ENCODE measurements at regions not wholly inside any gene's neighbourhood (a gene's known extent, or its start where the extent isn't known, plus 50 kb on each side); places are given as distances from the start of the nearest gene placed in this dataset.
"Not testable (repeated sequence)": the region's sequence is repeated elsewhere in the genome, so short reads cannot be mapped to it uniquely, and the experiment has no call there.

DNA sequence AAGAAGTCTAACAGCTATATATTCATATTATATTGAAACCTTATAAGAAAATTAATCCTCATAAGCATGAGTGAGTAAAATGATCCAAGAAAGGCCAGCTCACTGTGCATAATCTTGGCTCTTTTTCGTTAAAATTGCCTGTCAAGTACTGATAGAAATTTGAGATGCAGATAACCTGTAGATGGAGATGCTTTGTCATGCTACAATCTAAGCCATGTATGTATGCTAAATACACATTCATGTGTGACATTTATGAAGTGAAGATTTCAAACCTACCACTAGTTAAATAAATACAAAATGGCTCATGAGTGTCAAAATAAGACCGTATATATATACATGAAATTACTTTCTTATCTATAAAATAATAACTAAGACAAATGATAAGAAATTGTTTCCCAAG, 1491.5 kb upstream of the PRMT6 start:
- no peak overlapping the region for H3K27ac Mint-ChIP-seq
- no peak for DNase-seq
- H3K36me3 Mint-ChIP-seq (ENCODE audit: low read depth): no peaks in the 10 kb centered on the region
- peaks cover 4% of the 10 kb centered on the region for H3K9me3 Mint-ChIP-seq
- peaks cover 11% of the 10 kb centered on the region for H3K27me3 Mint-ChIP-seq (ENCODE audit: low read depth, poor library complexity)
- no peaks in the 10 kb centered on the region for H3K4me1 Mint-ChIP-seq
- no peak overlapping the region for H3K4me3 Mint-ChIP-seq
- TF ChIP-seq, protein P1, sequence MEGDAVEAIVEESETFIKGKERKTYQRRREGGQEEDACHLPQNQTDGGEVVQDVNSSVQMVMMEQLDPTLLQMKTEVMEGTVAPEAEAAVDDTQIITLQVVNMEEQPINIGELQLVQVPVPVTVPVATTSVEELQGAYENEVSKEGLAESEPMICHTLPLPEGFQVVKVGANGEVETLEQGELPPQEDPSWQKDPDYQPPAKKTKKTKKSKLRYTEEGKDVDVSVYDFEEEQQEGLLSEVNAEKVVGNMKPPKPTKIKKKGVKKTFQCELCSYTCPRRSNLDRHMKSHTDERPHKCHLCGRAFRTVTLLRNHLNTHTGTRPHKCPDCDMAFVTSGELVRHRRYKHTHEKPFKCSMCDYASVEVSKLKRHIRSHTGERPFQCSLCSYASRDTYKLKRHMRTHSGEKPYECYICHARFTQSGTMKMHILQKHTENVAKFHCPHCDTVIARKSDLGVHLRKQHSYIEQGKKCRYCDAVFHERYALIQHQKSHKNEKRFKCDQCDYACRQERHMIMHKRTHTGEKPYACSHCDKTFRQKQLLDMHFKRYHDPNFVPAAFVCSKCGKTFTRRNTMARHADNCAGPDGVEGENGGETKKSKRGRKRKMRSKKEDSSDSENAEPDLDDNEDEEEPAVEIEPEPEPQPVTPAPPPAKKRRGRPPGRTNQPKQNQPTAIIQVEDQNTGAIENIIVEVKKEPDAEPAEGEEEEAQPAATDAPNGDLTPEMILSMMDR (IDR thresholded peaks at IDR 0.05): no peak

DNA sequence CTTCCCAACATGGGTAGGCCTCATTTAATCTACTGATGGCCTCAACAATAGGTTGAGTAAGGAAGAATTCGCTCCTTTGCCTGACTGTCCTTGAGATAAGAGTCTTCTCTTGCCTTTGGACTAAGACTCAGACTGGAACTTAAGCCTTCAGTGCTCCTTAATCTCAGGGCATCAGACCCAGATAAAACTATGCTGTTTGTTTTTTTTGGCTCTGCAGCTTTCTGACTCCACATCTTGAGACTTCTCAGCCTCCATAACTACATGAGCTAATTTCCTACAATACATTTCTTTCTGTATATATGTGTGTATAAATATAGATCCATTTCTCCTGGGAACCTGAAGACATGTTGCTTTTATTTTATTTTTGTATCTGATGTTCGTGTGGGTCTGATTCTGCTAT, 1470.7 kb upstream of the PRMT6 start:
- Mint-ChIP-seq H3K27ac (no peak overlapping the region), H3K36me3 (ENCODE audit: low read depth) (no peaks in the 10 kb centered on the region), H3K4me3 (no peak overlapping the region), H3K9me3 (no peaks in the 10 kb centered on the region), H3K27me3 (ENCODE audit: low read depth, poor library complexity) (peaks cover 4% of the 10 kb centered on the region), H3K4me1 (no peaks in the 10 kb centered on the region)
- no peak for DNase-seq
- TF ChIP-seq, protein P1 (IDR thresholded peaks at IDR 0.05): no peak

DNA sequence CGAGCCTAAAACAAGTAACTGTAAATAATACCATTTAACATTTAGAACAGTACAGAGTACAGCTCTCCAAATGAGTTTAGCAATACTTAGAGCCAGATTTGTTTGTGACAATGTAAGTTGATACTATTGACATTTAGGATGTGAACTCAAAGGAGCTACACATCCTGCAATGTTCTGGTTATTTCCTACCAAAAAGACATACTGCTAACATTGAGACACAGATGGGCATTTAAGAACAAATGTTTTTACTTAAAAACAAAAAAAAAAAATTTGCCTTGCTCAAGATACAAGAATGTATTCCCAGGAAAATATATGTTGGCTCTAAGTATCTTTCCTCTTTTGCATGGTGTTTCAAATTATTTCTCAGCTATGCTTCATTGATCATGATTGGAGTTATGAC, 1464.8 kb upstream of the PRMT6 start:
- H3K4me1 Mint-ChIP-seq: no peaks in the 10 kb centered on the region
- no peak overlapping the region for H3K4me3 Mint-ChIP-seq
- H3K27ac Mint-ChIP-seq: no peak overlapping the region
- no peak for DNase-seq
- H3K9me3 Mint-ChIP-seq: peaks cover 8% of the 10 kb centered on the region
- H3K27me3 Mint-ChIP-seq (ENCODE audit: low read depth, poor library complexity): no peaks in the 10 kb centered on the region
- H3K36me3 Mint-ChIP-seq (ENCODE audit: low read depth): no peaks in the 10 kb centered on the region
- TF ChIP-seq, protein P1 (IDR thresholded peaks at IDR 0.05): no peak

DNA sequence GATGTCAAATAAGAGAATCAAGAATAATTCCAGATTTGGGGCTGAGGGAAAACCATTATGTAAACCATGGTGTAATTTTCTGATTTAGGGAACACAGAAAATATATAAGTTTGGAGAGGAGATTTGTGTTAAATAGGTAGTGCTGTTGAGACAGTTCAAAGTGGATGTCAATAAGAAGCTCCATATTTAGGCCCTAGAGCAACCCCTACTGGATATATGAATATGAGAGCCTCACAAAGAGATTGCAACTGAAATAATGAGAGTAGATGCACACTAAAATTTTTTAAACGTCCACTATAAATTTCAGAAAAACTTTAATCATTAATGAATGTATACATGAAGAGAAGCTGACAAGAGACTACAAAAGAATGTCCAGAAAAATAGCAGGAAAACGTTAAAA, 1447.8 kb upstream of the PRMT6 start:
- H3K4me3 Mint-ChIP-seq: no peak overlapping the region

DNA sequence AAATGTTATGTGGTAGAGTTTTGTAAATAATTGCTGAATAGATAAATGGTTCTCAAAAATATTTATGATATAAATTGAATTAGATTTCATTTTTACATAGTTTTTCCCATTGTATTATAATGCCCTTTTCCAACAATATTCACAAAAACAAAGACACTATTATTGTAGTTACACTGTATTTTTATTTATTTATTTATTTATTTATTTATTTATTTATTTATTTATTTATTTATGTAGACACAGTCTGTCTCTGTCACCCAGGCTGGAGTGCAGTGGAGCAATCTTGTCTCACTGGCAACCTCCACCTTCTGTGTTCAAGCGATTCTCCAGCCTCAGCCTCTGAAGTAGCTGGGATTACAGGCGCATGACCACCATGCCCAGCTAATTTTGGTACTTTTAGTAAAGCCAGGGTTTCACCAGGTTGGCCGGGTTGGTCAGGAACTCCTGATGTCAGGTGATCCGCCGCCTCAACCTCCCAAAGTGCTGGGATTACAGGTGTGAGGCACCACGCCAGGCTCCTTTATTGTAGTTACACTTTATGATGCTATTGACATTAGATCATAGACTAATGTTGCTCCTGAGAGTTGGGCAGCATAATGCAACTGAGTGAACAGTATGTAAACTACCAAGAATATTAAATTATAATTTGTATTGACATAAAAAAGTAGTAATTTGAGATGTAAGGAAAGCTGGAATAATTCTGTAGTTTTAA, 1430.0 kb upstream of the PRMT6 start:
- Mint-ChIP-seq H3K9me3 (peaks cover 7% of the 10 kb centered on the region), H3K36me3 (ENCODE audit: low read depth) (no peaks in the 10 kb centered on the region), H3K27me3 (ENCODE audit: low read depth, poor library complexity) (no peaks in the 10 kb centered on the region), H3K27ac (no peak overlapping the region), H3K4me3 (no peak overlapping the region), H3K4me1 (peaks cover 4% of the 10 kb centered on the region)
- TF ChIP-seq, protein P1 (IDR thresholded peaks at IDR 0.05): no peak
- DNase-seq: no peak

More for the DNA sequence above, 1447.8 kb upstream of the PRMT6 start:
- DNase-seq: no peak
- peaks cover 3% of the 10 kb centered on the region for H3K27me3 Mint-ChIP-seq (ENCODE audit: low read depth, poor library complexity)
- TF ChIP-seq, protein P1 (IDR thresholded peaks at IDR 0.05): no peak
- no peaks in the 10 kb centered on the region for H3K4me1 Mint-ChIP-seq
- H3K9me3 Mint-ChIP-seq: no peaks in the 10 kb centered on the region
- H3K27ac Mint-ChIP-seq: no peak overlapping the region
- H3K36me3 Mint-ChIP-seq (ENCODE audit: low read depth): no peaks in the 10 kb centered on the region

DNA sequence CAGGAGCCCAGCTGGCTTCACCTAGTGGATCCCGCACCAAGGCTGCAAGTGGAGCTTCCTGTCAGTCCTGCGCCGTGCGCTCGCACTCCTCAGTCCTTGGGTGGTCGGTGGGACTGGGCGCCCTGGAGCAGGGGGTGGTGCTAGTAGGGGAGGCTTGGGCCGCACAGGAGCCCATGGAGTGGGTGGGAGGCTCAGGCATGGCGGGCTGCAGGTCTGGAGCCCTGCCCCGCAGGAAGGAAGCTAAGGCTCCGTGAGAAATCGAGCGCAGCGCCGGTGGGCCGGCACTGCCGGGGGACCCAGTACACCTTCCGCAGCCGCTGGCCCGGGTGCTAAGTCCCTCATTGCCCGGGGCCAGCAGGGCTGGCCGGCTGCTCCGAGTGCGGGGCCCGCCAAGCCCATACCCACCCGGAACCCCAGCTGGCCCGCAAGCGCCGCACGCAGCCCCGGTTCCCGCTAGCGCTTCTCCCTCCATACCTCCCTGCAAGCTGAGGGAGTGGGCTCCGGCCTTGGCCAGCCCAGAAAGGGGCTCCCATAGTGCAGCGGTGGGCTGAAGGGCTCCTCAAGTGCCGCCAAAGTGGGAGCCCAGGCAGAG, 1425.2 kb upstream of the PRMT6 start:
- H3K27ac Mint-ChIP-seq; H3K27me3 Mint-ChIP-seq (ENCODE audit: low read depth, poor library complexity); H3K4me3 Mint-ChIP-seq; DNase-seq; H3K36me3 Mint-ChIP-seq (ENCODE audit: low read depth): not testable (repeated sequence)
- H3K9me3 Mint-ChIP-seq: peaks cover 12% of the 10 kb centered on the region
- peaks cover 35% of the 10 kb centered on the region for H3K4me1 Mint-ChIP-seq

Measured in nephron progenitor cell (in vitro differentiated cells).